ENCODE measurements at regions not wholly inside any gene's neighbourhood (a gene's known extent, or its start where the extent isn't known, plus 50 kb on each side); places are given as distances from the start of the nearest gene placed in this dataset.

DNA sequence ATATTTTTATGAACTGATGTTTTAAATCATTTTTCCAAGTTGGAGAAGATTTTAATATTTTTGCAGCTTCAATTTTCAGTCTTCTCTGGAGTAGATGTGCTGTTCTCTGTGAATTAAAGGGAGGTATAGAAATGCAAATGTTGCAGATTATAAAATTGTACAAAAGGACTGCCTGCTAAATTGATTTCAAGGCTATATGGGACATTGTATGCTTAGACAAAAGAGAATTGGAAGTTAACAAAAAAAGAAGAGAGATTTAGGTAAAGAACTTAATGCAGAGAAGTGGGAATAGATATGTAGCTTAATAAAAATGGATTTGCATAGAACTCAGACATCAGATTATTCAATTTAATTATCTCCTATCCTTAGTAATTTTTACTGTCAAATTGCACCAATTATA is 403.3 kb downstream of the ZIC3 start (continued):
- TF ChIP-seq ZBTB10 (tag by site-specific recombination; IDR thresholded peaks at IDR 0.05) (no peak), SCRT2 (tag by site-specific recombination; IDR thresholded peaks at IDR 0.05) (no peak), OSR2 (tag by site-specific recombination; IDR thresholded peaks at IDR 0.05) (no peak), ZNF501 (tag by site-specific recombination; IDR thresholded peaks at IDR 0.05) (no peak)
- TF ChIP-seq, protein P1, sequence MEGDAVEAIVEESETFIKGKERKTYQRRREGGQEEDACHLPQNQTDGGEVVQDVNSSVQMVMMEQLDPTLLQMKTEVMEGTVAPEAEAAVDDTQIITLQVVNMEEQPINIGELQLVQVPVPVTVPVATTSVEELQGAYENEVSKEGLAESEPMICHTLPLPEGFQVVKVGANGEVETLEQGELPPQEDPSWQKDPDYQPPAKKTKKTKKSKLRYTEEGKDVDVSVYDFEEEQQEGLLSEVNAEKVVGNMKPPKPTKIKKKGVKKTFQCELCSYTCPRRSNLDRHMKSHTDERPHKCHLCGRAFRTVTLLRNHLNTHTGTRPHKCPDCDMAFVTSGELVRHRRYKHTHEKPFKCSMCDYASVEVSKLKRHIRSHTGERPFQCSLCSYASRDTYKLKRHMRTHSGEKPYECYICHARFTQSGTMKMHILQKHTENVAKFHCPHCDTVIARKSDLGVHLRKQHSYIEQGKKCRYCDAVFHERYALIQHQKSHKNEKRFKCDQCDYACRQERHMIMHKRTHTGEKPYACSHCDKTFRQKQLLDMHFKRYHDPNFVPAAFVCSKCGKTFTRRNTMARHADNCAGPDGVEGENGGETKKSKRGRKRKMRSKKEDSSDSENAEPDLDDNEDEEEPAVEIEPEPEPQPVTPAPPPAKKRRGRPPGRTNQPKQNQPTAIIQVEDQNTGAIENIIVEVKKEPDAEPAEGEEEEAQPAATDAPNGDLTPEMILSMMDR (tag by site-specific recombination; IDR thresholded peaks at IDR 0.05), result no peak
- TF ChIP-seq, protein P2, sequence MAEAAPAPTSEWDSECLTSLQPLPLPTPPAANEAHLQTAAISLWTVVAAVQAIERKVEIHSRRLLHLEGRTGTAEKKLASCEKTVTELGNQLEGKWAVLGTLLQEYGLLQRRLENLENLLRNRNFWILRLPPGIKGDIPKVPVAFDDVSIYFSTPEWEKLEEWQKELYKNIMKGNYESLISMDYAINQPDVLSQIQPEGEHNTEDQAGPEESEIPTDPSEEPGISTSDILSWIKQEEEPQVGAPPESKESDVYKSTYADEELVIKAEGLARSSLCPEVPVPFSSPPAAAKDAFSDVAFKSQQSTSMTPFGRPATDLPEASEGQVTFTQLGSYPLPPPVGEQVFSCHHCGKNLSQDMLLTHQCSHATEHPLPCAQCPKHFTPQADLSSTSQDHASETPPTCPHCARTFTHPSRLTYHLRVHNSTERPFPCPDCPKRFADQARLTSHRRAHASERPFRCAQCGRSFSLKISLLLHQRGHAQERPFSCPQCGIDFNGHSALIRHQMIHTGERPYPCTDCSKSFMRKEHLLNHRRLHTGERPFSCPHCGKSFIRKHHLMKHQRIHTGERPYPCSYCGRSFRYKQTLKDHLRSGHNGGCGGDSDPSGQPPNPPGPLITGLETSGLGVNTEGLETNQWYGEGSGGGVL (tag by site-specific recombination; IDR thresholded peaks at IDR 0.05), result no peak

DNA sequence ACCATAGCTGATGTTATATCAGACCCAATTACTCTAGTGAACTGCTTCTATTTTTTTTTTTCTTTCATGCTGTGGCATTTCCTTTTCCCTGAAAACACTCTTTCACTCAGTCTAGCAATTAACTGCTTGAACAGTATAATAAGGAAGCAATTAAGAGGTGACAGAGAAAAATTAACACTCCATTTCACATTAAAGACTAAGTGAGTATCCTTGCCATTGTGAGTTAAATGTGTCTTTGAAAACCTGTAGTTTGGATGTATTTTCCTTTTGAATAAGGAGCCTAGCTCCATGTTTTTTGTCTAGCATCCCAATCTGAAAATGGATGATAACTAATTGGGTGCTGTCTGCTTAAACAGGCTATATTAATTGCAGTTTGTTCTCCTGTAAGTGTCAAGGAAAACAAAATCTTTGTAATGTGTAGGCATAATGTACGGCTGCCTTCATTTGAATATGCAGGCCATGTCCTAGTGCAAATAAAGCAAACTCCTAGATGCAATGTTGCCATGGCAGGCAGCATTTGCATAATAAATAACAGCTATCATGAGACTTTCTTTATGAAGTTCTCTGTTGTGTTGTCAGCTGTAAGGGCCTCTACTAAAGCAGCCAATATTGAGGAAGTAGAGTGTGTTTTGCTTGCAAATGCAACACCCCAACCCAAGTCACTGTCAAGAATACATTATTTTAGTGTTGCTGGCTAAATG is 416.7 kb downstream of the ZIC3 start:
- Histone ChIP-seq H3K4me1 (ENCODE audit: control insufficient read depth, insufficient read depth, low read length) (no peaks in the 10 kb centered on the region), H3K27ac (ENCODE audit: extremely low read depth, low read depth, low read length) (no peak overlapping the region), H3K4me3 (ENCODE audit: low read depth, low read length) (no peak overlapping the region), H3K36me3 (ENCODE audit: control insufficient read depth in 2 of 2, insufficient read depth in 1 of 2, low read length in 2 of 2) (no peaks in the 10 kb centered on the region), H3K9me3 (ENCODE audit: control insufficient read depth, insufficient read depth, low read depth, low read length) (no peaks in the 10 kb centered on the region)
- POLR2A ChIA-PET, result no interaction called here
- TF ChIP-seq, protein P3, sequence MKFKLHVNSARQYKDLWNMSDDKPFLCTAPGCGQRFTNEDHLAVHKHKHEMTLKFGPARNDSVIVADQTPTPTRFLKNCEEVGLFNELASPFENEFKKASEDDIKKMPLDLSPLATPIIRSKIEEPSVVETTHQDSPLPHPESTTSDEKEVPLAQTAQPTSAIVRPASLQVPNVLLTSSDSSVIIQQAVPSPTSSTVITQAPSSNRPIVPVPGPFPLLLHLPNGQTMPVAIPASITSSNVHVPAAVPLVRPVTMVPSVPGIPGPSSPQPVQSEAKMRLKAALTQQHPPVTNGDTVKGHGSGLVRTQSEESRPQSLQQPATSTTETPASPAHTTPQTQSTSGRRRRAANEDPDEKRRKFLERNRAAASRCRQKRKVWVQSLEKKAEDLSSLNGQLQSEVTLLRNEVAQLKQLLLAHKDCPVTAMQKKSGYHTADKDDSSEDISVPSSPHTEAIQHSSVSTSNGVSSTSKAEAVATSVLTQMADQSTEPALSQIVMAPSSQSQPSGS (tag by site-specific recombination; IDR thresholded peaks at IDR 0.05; ENCODE audit: low read depth), result no peak
- no peak for TF ChIP-seq ZNF501 (tag by site-specific recombination; IDR thresholded peaks at IDR 0.05)
- TF ChIP-seq ZNF623 (tag by site-specific recombination; IDR thresholded peaks at IDR 0.05), result no peak
- CTCF ChIA-PET, result no interaction called here

GRCh38 chrX:137988470-137988869 is 422.5 kb downstream of the ZIC3 start:
- no peaks in the 10 kb centered on the region for H3K36me3 ChIP-seq (ENCODE audit: control insufficient read depth in 2 of 2, insufficient read depth in 1 of 2, low read length in 2 of 2)
- ChIA-PET POLR2A (no interaction called here), CTCF (no interaction called here)
- H3K4me1 ChIP-seq (ENCODE audit: control insufficient read depth, insufficient read depth, low read length), result no peaks in the 10 kb centered on the region
- TF ChIP-seq ZSCAN4 (tag by site-specific recombination; IDR thresholded peaks at IDR 0.05) (no peak), KLF7 (tag by site-specific recombination; IDR thresholded peaks at IDR 0.05; ENCODE audit: borderline replicate concordance) (no peak), ZNF221 (tag by site-specific recombination; IDR thresholded peaks at IDR 0.05; ENCODE audit: borderline replicate concordance) (no peak), ZNF621 (tag by site-specific recombination; IDR thresholded peaks at IDR 0.05) (no peak)
- TF ChIP-seq, protein P4, sequence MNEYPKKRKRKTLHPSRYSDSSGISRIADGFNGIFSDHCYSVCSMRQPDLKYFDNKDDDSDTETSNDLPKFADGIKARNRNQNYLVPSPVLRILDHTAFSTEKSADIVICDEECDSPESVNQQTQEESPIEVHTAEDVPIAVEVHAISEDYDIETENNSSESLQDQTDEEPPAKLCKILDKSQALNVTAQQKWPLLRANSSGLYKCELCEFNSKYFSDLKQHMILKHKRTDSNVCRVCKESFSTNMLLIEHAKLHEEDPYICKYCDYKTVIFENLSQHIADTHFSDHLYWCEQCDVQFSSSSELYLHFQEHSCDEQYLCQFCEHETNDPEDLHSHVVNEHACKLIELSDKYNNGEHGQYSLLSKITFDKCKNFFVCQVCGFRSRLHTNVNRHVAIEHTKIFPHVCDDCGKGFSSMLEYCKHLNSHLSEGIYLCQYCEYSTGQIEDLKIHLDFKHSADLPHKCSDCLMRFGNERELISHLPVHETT (tag by site-specific recombination; IDR thresholded peaks at IDR 0.05), result no peak
- TF ChIP-seq, protein P5, sequence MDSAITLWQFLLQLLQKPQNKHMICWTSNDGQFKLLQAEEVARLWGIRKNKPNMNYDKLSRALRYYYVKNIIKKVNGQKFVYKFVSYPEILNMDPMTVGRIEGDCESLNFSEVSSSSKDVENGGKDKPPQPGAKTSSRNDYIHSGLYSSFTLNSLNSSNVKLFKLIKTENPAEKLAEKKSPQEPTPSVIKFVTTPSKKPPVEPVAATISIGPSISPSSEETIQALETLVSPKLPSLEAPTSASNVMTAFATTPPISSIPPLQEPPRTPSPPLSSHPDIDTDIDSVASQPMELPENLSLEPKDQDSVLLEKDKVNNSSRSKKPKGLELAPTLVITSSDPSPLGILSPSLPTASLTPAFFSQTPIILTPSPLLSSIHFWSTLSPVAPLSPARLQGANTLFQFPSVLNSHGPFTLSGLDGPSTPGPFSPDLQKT (IDR thresholded peaks at IDR 0.05; ENCODE audit: borderline replicate concordance, low read depth, low read length), result no peak
- H3K27ac ChIP-seq (ENCODE audit: extremely low read depth, low read depth, low read length), result no peak overlapping the region
- no peak overlapping the region for H3K4me3 ChIP-seq (ENCODE audit: low read depth, low read length)
- H3K9me3 ChIP-seq (ENCODE audit: control insufficient read depth, insufficient read depth, low read depth, low read length), result no peaks in the 10 kb centered on the region
